ENCODE measurements at regions not wholly inside any gene's neighbourhood (a gene's known extent, or its start where the extent isn't known, plus 50 kb on each side); places are given as distances from the start of the nearest gene placed in this dataset.

- DNase-seq: peak; percentile 57 to 84
Observed at GRCh38 chr11:119806064-119806915, 77.3 kb upstream of the NECTIN1 start.

GRCh38 chr11:119805663-119806062, 76.7 kb upstream of the NECTIN1 start:
- no peak for DNase-seq

GRCh38 chr11:119804698-119805097, 75.7 kb upstream of the NECTIN1 start:
- no peak for DNase-seq

- DNase-seq: peak in 1 of 2 experiments; percentile 14
Observed at GRCh38 chr11:119803726-119804294, 74.8 kb upstream of the NECTIN1 start.

- DNase-seq: no peak
Observed at GRCh38 chr11:119803139-119803538, 74.1 kb upstream of the NECTIN1 start.

GRCh38 chr11:119802670-119803069, 73.7 kb upstream of the NECTIN1 start:
- no peak for DNase-seq

GRCh38 chr11:119800619-119801018, 71.6 kb upstream of the NECTIN1 start:
- no peak for DNase-seq

- DNase-seq: no peak
Observed at GRCh38 chr11:119800171-119800570, 71.2 kb upstream of the NECTIN1 start.

GRCh38 chr11:119798656-119799055, 69.7 kb upstream of the NECTIN1 start:
- DNase-seq: no peak

- no peak for DNase-seq
Observed at GRCh38 chr11:119797736-119798135, 68.7 kb upstream of the NECTIN1 start.

GRCh38 chr11:119797123-119797611, 68.2 kb upstream of the NECTIN1 start:
- no peak for DNase-seq

- DNase-seq: no peak
Observed at GRCh38 chr11:119796363-119797060, 67.5 kb upstream of the NECTIN1 start.

- DNase-seq: no peak
Observed at GRCh38 chr11:119795690-119796089, 66.7 kb upstream of the NECTIN1 start.

- DNase-seq: no peak
Observed at GRCh38 chr11:119795231-119795630, 66.2 kb upstream of the NECTIN1 start.

GRCh38 chr11:119794756-119795155, 65.8 kb upstream of the NECTIN1 start:
- no peak for DNase-seq

- DNase-seq: no peak
Observed at GRCh38 chr11:119794141-119794665, 65.2 kb upstream of the NECTIN1 start.

GRCh38 chr11:119793335-119793984, 64.5 kb upstream of the NECTIN1 start:
- DNase-seq: no peak

GRCh38 chr11:119791701-119792151, 62.7 kb upstream of the NECTIN1 start:
- DNase-seq: no peak

- no peak for DNase-seq
Observed at GRCh38 chr11:119791047-119791446, 62.0 kb upstream of the NECTIN1 start.

- DNase-seq: no peak
Observed at GRCh38 chr11:119790476-119790875, 61.5 kb upstream of the NECTIN1 start.

GRCh38 chr11:119789766-119790407, 60.9 kb upstream of the NECTIN1 start:
- no peak for DNase-seq

- no peak for DNase-seq
Observed at GRCh38 chr11:119788911-119789560, 60.0 kb upstream of the NECTIN1 start.
